RWPE1 (cell line): ENCODE measurements at regions not wholly inside any gene's neighbourhood (a gene's known extent, or its start where the extent isn't known, plus 50 kb on each side); places are given as distances from the start of the nearest gene placed in this dataset.
A peak's percentile ranks its signal among the peaks of the same experiment; 100 is the strongest.

Source experiments
- CTCF ChIA-PET: fragments of 350-600 bp; sonication (Branson Sonifier 250); formaldehyde crosslinking; extraction: SDS; loops from one replicate; lab custom pipeline; 2021; lab: Yijun Ruan, JAX
- POLR2A ChIA-PET: fragments of 400-600 bp; formaldehyde crosslinking; extraction: SDS; loops from one replicate; lab custom pipeline; 2020; ENCODE audit warnings: antibody characterized with exemption; ENCODE audit not compliant: low non-redundant PET; lab: Yijun Ruan, JAX
- DNase-seq: peaks from one replicate; pipeline ENCODE4 v3.0.0; 2012; ENCODE audit warnings: low spot score
- H3K27ac ChIP-seq: fragments of 450-650 bp; 2 replicates; pipeline ENCODE4 v1.5.1; 2017
- TF ChIP-seq, protein P1 (sequence below): fragments of 450-650 bp; conservative IDR thresholded peaks from 2 replicates; pipeline ENCODE4 v1.5.1; 2017; ENCODE audit warnings: low read depth, mild to moderate bottlenecking

DNA sequence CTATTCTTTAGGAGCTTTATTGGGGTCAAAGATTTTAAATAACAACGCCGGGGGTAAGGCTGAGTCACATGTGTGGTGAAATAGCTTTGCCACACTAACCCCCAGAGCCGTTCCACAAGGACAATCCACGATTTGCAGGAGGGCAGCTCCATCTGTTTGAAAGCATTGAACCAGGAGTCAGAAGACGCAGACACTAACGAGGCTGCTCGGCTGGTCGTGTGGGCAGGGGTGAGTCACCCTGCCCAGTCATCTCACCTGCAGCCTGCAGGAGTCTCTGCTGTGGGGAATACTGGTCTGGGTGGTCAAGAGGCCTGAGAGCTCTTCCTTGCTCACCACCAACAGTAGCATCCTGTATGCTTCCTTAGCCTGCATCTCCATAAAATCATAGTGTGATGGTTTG lies 149.2 kb upstream of the NCK2 start:
- no peak overlapping the region for H3K27ac ChIP-seq
- POLR2A ChIA-PET, result no interaction called here
- peak; percentile 60 for DNase-seq
- TF ChIP-seq, protein P1, sequence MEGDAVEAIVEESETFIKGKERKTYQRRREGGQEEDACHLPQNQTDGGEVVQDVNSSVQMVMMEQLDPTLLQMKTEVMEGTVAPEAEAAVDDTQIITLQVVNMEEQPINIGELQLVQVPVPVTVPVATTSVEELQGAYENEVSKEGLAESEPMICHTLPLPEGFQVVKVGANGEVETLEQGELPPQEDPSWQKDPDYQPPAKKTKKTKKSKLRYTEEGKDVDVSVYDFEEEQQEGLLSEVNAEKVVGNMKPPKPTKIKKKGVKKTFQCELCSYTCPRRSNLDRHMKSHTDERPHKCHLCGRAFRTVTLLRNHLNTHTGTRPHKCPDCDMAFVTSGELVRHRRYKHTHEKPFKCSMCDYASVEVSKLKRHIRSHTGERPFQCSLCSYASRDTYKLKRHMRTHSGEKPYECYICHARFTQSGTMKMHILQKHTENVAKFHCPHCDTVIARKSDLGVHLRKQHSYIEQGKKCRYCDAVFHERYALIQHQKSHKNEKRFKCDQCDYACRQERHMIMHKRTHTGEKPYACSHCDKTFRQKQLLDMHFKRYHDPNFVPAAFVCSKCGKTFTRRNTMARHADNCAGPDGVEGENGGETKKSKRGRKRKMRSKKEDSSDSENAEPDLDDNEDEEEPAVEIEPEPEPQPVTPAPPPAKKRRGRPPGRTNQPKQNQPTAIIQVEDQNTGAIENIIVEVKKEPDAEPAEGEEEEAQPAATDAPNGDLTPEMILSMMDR, result no peak
- CTCF ChIA-PET, result interaction anchor here (0.6 to 1.0 kb wide), 3 partner anchors 19 to 987 kb away, joined by 3 read pairs; no protein-coding TSS in a partner anchor

- CTCF ChIA-PET, result interaction anchor here (0.7 kb wide), 1 partner anchor 989 kb away, joined by 4 read pairs; no protein-coding TSS in a partner anchor
- no peak overlapping the region for H3K27ac ChIP-seq
- DNase-seq, result peak; percentile 61
- POLR2A ChIA-PET, result no interaction called here
- TF ChIP-seq, protein P1, result no peak
Observed at GRCh38 chr2:105593221-105593967, 151.3 kb upstream of the NCK2 start.

- TF ChIP-seq, protein P1, result no peak
- POLR2A ChIA-PET, result no interaction called here
- no peak overlapping the region for H3K27ac ChIP-seq
- CTCF ChIA-PET, result interaction anchor here (0.6 kb wide), 1 partner anchor 309 kb away, joined by 3 read pairs; no protein-coding TSS in a partner anchor
- no peak for DNase-seq
Observed at GRCh38 chr2:105592288-105592687, 152.4 kb upstream of the NCK2 start.

GRCh38 chr2:105590780-105591660 lies 153.7 kb upstream of the NCK2 start:
- POLR2A ChIA-PET, result no interaction called here
- no peak overlapping the region for H3K27ac ChIP-seq
- CTCF ChIA-PET, result interaction anchor here (0.5 to 0.6 kb wide), 2 partner anchors 11 to 18 kb away, joined by 3 to 4 read pairs; no protein-coding TSS in a partner anchor
- TF ChIP-seq, protein P1, result no peak
- DNase-seq, result no peak

DNA sequence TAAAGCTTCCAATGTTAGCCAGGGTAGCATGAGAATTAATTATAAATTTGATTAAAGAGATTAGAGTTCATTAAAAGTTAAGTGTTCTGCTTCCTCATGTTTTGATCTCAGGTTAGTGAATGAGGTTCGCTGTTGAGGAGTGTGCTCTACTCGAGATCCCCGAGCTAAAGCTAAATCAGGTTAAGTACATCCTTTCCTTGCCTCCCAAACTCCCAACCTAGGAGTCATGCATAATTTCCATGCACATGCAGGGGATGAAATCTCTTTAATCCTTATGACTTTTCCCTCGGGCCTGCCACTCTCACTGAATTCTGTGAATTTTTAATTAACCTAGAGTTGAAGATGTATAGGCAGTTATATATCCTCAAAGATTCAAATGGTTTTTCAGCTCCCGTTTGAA lies 156.1 kb upstream of the NCK2 start:
- no peak for DNase-seq
- no peak overlapping the region for H3K27ac ChIP-seq
- TF ChIP-seq, protein P1, result no peak
- ChIA-PET POLR2A (no interaction called here), CTCF (no interaction called here)

DNA sequence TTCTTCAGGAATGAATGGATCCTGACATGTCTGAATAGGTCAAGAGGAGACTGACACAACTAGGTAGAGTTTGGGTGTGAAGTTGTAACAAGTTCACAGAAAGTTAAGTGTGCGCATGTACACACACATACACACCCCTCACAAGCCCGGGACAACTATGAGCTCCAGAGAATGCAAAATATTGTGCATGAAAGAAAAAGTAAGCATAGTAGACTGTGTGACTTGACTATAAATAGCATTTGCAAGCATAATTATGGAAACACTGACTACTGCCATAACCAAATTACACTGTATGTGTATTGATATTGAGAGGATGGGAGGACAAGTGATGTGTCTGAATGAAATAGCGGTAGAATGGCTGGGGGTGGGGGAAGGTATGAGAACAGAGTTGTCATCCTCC lies 157.1 kb upstream of the NCK2 start:
- ChIA-PET CTCF (no interaction called here), POLR2A (no interaction called here)
- no peak for DNase-seq
- TF ChIP-seq, protein P1, result no peak
- no peak overlapping the region for H3K27ac ChIP-seq
